Hypothalamus (tissue), 51 donors: ENCODE measurements at regions not wholly inside any gene's neighbourhood (a gene's known extent, or its start where the extent isn't known, plus 50 kb on each side); places are given as distances from the start of the nearest gene placed in this dataset.

ENCODE experiments used
- DNase-seq, 51 donors: peaks; one replicate each; lab custom pipeline; 2025; lab: John Stamatoyannopoulos, UW

- no peak for DNase-seq
Measured at GRCh38 chr12:85733221-85733840, 102.9 kb downstream of the RASSF9 start.

- no peak for DNase-seq
Measured at GRCh38 chr12:85733984-85734383, 102.2 kb downstream of the RASSF9 start.

GRCh38 chr12:85740186-85740585, 96.0 kb downstream of the RASSF9 start:
- DNase-seq, result no peak

GRCh38 chr12:85741046-85741445, 95.2 kb downstream of the RASSF9 start:
- no peak for DNase-seq

GRCh38 chr12:85747941-85748495, 88.2 kb downstream of the RASSF9 start:
- no peak for DNase-seq
